Type B pancreatic cell (in vitro differentiated cells): ENCODE measurements at regions not wholly inside any gene's neighbourhood (a gene's known extent, or its start where the extent isn't known, plus 50 kb on each side); places are given as distances from the start of the nearest gene placed in this dataset.

Experiments
- DNase-seq: peaks from one replicate; pipeline ENCODE4 v3.0.0; 2021; ENCODE audit warnings: mixed read lengths; ENCODE audit not compliant: unreplicated experiment; ENCODE audit errors: extremely low spot score
- H3K27ac Mint-ChIP-seq: 2 replicates; pipeline ENCODE4 v1.8.0; 2021; ENCODE audit warnings: mild to moderate bottlenecking, mixed read lengths
- H3K27me3 Mint-ChIP-seq: 2 replicates; pipeline ENCODE4 v1.8.0; 2021; ENCODE audit warnings: mixed read lengths
- H3K36me3 Mint-ChIP-seq: 2 replicates; pipeline ENCODE4 v1.8.0; 2021; ENCODE audit warnings: mixed read lengths
- H3K4me1 Mint-ChIP-seq: one replicate; pipeline ENCODE4 v1.8.0; 2021; ENCODE audit warnings: mixed read lengths; ENCODE audit not compliant: unreplicated experiment
- H3K4me3 Mint-ChIP-seq: 2 replicates; pipeline ENCODE4 v1.8.0; 2021; ENCODE audit warnings: mild to moderate bottlenecking, mixed read lengths
- H3K9me3 Mint-ChIP-seq: 2 replicates; pipeline ENCODE4 v1.8.0; 2021; ENCODE audit warnings: mixed read lengths
- TF ChIP-seq, protein P1 (sequence below): fragments of 200-600 bp; sonication (generic); conservative IDR thresholded peaks from 2 replicates; pipeline ENCODE4 v1.5.0; 2021; ENCODE audit warnings: antibody characterized with exemption, mild to moderate bottlenecking

DNA sequence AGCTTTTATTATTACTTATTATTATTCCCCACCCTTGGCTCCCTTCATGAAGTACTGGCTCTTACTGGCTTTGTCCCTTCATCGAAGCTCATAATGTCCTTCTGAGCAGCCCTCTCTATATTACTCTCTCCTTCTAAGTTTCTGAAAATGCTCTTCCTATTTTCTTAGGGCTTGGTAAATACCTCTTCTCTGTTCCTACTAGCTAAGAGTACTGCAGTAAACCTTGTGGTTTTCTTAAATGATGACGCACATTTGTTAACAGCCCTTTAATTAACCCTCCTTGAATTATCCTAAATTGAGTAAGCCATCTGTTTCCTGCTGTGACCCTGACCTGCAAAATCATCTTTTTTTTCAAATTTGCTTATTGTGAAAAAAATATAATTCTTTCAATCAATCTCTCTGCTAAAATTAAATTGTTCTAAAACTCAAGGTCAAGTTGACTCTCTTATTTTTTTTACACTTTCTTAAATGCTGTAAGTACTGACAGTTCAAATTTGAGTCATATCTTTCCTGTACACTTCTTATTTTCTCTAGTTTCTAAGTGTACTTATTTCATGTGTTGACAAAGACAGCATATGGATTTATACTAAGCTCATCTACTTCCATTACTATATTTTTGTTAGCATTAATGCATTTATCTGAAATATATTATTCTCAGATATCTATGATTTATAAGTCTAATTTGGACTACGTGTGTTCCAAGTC is 148.9 kb downstream of the ADAM29 start:
- Mint-ChIP-seq H3K4me1 (no peaks in the 10 kb centered on the region), H3K4me3 (no peak overlapping the region), H3K27ac (no peak overlapping the region), H3K36me3 (no peaks in the 10 kb centered on the region), H3K27me3 (no peaks in the 10 kb centered on the region), H3K9me3 (no peaks in the 10 kb centered on the region)
- no peak for DNase-seq
- TF ChIP-seq, protein P1, sequence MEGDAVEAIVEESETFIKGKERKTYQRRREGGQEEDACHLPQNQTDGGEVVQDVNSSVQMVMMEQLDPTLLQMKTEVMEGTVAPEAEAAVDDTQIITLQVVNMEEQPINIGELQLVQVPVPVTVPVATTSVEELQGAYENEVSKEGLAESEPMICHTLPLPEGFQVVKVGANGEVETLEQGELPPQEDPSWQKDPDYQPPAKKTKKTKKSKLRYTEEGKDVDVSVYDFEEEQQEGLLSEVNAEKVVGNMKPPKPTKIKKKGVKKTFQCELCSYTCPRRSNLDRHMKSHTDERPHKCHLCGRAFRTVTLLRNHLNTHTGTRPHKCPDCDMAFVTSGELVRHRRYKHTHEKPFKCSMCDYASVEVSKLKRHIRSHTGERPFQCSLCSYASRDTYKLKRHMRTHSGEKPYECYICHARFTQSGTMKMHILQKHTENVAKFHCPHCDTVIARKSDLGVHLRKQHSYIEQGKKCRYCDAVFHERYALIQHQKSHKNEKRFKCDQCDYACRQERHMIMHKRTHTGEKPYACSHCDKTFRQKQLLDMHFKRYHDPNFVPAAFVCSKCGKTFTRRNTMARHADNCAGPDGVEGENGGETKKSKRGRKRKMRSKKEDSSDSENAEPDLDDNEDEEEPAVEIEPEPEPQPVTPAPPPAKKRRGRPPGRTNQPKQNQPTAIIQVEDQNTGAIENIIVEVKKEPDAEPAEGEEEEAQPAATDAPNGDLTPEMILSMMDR, result no peak

DNA sequence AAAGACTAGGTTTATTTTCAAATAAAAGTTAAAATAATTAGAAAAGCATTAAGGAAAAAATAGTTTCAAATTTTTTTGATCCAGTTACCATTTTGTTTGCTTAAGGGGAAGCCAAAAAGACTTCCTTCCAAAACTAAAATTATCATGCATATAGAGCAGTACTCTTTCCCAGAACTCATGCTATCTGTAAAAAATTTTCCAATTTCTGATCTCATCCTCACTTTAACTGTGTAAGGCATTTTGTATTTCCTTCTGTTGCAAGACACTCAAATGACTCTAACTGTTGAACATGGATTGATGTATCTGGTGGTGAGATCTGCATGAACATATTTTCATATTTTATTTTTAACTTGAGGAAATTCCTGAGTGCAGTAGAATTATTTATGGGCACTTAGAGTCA is 150.1 kb downstream of the ADAM29 start:
- H3K4me1 Mint-ChIP-seq, result no peaks in the 10 kb centered on the region
- TF ChIP-seq, protein P1, result no peak

DNA sequence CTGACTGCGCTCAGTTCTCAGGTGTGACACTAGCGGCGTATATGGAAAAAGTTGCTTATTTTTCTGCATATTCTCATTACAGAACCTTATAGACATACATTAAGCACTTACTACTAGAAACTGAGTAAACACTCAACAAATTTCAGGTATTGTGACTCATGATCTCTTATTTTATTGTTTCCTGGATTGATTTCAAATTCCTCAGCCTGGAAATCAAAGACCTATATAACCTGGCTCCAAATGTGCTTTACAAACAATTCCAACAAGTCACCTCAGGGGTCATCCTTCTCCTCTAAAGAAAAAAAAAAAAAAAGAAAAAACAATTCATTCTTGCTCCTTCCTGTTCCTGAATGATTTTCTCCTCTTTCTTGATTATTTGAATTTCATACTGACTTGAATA is 152.3 kb downstream of the ADAM29 start:
- Mint-ChIP-seq H3K9me3 (no peaks in the 10 kb centered on the region), H3K27ac (no peak overlapping the region), H3K36me3 (no peaks in the 10 kb centered on the region), H3K4me3 (no peak overlapping the region), H3K27me3 (no peaks in the 10 kb centered on the region), H3K4me1 (no peaks in the 10 kb centered on the region)
- TF ChIP-seq, protein P1, result no peak
- DNase-seq, result no peak

More for the DNA sequence above, 150.1 kb downstream of the ADAM29 start:
- H3K4me3 Mint-ChIP-seq, result no peak overlapping the region
- H3K27ac Mint-ChIP-seq, result no peak overlapping the region
- H3K27me3 Mint-ChIP-seq, result no peaks in the 10 kb centered on the region
- H3K36me3 Mint-ChIP-seq, result no peaks in the 10 kb centered on the region
- DNase-seq, result no peak
- no peaks in the 10 kb centered on the region for H3K9me3 Mint-ChIP-seq

DNA sequence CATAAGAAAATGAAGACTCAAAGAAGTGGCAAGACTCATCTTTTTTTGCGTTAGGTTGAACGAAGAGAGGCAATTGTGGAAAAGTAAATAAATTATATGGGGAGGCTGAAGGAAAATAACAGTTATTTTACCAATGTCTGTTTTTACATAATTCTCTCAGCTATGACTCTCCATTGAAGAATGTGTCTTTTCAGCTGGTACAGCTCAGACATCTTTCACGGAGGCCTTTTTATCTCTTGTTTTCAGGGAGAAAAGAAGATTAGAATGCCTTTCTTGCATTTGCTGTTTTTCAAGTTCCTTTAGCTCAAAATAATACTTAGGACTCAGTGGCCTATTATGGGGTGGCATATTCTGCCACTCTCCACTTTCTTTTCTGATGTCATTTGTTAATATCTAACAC is 153.0 kb downstream of the ADAM29 start:
- H3K27ac Mint-ChIP-seq, result no peak overlapping the region
- H3K27me3 Mint-ChIP-seq, result no peaks in the 10 kb centered on the region
- no peak for DNase-seq
- no peaks in the 10 kb centered on the region for H3K9me3 Mint-ChIP-seq
- TF ChIP-seq, protein P1, result no peak
- H3K4me3 Mint-ChIP-seq, result no peak overlapping the region
- H3K36me3 Mint-ChIP-seq, result no peaks in the 10 kb centered on the region
- H3K4me1 Mint-ChIP-seq, result no peaks in the 10 kb centered on the region

DNA sequence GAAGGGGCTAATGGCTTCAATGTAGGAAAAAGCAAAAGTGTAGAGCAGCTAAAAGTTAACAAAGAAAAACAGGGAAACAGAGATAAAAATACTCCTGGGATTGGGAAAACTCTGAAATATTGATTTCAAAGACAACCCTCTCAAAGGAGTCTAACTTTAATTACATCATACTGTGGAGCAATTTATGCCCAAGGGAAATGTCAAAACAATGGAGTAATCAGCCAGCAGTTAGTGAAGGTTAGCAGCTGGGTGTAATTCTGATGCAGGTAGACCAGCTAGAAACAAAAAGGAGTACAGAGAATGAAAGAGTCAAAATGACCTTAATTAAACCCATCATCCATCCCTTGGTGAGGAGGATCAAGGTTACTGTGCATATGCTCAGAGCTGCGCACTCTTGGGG is 169.0 kb downstream of the ADAM29 start:
- Mint-ChIP-seq H3K27me3 (no peaks in the 10 kb centered on the region), H3K36me3 (no peaks in the 10 kb centered on the region), H3K27ac (no peak overlapping the region), H3K4me1 (no peaks in the 10 kb centered on the region), H3K9me3 (no peaks in the 10 kb centered on the region), H3K4me3 (no peak overlapping the region)
- DNase-seq, result no peak
- TF ChIP-seq, protein P1, result no peak
